ENCODE measurements at regions not wholly inside any gene's neighbourhood (a gene's known extent, or its start where the extent isn't known, plus 50 kb on each side); places are given as distances from the start of the nearest gene placed in this dataset.

GRCh38 chr22:48981371-48982061, 846.2 kb downstream of the BRD1 start:
- DNase-seq = no peak

GRCh38 chr22:48980918-48981317, 846.8 kb downstream of the BRD1 start:
- peak in 1 of 56 donors; percentile 5 for DNase-seq

- DNase-seq = no peak
These were observed 847.3 kb downstream of the BRD1 start for GRCh38 chr22:48980409-48980808.

- no peak for DNase-seq
These were observed 848.2 kb downstream of the BRD1 start for GRCh38 chr22:48979482-48979881.

- no peak for DNase-seq
These were observed 850.8 kb downstream of the BRD1 start for GRCh38 chr22:48976556-48977535.

- no peak for DNase-seq
These were observed 851.8 kb downstream of the BRD1 start for GRCh38 chr22:48975886-48976285.

- DNase-seq = no peak
These were observed 852.3 kb downstream of the BRD1 start for GRCh38 chr22:48975316-48975741.

- DNase-seq = no peak
These were observed 853.0 kb downstream of the BRD1 start for GRCh38 chr22:48974443-48975315.

- no peak for DNase-seq
These were observed 854.0 kb downstream of the BRD1 start for GRCh38 chr22:48973694-48974041.

GRCh38 chr22:48972979-48973693, 854.5 kb downstream of the BRD1 start:
- no peak for DNase-seq

GRCh38 chr22:48968201-48968959, 859.3 kb downstream of the BRD1 start:
- no peak for DNase-seq

GRCh38 chr22:48963405-48963804, 864.3 kb downstream of the BRD1 start:
- no peak for DNase-seq

- DNase-seq = no peak
These were observed 866.0 kb downstream of the BRD1 start for GRCh38 chr22:48961705-48962104.

GRCh38 chr22:48960980-48961660, 866.6 kb downstream of the BRD1 start:
- no peak for DNase-seq

- DNase-seq = no peak
These were observed 867.1 kb downstream of the BRD1 start for GRCh38 chr22:48960576-48960975.

GRCh38 chr22:48959496-48959895, 868.2 kb downstream of the BRD1 start:
- DNase-seq = no peak

- DNase-seq = no peak
These were observed 869.7 kb downstream of the BRD1 start for GRCh38 chr22:48957987-48958321.

GRCh38 chr22:48957311-48957986, 870.2 kb downstream of the BRD1 start:
- no peak for DNase-seq

Data from amygdala (tissue), 56 donors.